ENCODE measurements at regions not wholly inside any gene's neighbourhood (a gene's known extent, or its start where the extent isn't known, plus 50 kb on each side); places are given as distances from the start of the nearest gene placed in this dataset.

DNA sequence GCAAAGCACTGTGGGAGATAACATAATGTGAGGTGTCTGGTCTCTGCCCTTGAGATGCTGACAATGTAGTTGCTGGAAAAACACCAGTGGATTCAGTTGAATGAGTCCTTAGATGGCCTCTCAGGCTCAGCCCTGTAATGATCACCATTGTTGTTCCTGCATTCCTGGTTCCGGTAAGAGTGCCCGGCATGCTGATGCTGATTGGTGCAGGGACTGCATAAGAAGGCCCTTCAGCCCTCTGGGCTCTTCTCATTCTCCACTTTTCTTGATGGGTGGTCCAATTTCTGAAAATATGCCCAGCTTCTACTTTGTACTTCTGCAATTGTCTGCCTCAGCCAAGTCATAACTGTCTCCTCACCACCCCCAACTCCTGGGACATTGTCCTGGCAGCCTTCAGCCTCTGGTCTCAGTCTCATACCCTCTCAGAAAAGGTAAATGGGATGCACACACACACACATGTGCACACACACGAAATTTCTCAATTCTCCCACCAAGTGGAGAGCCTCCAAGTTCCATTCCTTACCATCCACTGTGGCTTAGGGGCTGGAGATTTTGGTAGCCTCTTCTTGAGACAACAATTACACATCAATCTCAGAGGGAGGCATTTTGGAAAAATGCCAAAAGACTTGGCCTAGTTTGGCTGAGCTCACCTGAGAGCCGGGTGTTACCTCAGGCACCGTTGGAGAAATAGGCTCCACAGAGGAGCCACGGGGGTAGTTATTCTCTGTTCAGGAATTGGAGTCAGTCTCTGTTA lies 314.9 kb downstream of the RPS24 start:
- no peak for DNase-seq

DNA sequence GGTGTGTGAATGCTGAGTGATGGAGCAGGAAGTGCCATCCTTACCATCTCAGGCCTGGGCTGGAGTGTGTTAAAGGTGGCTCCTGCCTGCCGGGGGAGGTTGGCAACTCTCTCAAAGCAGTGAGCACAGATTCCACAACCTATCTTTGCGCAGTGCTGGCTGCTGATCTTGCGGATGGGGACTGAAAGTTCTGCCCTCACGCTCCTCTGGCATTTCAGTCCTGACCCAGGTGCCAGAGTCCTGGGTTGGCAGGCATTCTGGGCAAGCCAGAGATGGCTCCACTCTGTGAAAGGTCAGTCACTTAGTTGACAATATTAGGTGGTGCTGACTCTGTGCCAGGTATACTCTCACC lies 315.5 kb downstream of the RPS24 start:
- DNase-seq = no peak

DNA sequence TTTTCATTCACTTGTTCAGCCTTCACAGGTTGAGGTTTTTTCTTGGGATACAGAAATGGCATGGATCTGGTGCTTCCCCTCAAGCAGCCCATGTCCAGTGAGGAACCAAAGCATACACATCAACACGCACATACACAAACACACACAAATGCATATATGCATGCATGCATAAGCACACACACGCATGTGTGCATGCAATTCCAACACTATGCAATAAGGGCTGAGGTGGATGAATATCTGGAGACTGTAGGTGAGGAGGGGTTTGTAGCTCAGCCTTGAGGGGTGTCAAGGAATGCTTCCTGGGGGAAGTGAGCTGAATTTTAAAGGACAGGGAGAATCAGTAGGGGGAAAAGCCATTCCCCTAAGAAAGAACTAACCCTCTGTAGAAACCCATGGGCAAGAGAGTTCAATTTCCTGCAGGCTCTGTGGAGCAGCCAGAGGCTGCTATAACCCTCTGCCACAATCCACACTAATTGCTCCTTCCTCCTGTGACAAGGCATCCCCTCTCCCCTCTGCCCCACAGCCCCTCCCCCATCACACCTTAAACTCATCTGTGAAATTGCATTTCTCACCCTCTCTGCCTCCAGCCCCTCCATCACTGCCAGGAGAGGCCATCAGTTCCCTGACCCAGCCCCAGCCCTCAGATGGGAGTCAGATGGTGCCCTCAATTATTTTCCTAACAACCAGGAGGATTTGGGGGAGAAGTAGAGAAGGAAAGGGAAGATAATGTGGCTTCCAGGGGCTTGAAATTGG lies 316.4 kb downstream of the RPS24 start:
- no peak for DNase-seq

DNA sequence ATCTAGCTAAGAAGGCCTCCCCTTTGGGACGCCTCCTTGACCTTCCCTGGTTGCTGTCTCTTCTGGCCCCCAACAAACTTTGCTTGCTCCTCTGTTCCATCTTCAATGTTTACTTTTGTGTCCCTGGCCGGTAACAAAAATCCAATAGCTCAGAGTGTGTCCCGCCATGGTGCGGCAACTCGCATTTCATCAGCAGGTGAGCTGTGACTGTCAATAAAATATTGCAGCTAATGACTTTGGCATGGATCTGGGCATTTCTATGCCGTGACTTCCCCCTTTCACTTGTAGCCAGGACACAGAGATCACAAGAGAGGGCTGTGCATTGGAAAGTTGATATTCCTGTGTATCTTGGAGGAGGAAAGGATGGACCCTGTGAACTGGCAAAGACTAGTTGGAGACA lies 317.6 kb downstream of the RPS24 start:
- DNase-seq = no peak

DNA sequence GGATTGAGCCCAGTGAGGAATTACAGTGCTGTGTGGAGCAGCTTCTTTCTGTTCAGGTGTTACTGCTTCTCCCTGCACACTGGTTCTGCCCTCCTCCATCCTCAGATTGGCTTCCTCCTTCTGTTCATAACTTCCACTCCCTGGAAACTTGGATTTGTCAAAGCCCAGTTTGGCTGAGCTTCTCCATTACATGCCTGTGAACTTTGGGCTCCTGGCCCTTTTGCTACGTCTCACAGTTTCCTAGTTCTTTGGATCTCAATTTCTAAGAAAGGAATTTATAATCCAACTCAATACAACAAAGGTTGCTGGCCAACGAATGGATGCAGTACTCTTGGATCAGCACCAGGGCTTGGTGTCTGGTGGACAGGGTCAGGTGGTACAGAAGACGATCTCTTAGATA lies 318.1 kb downstream of the RPS24 start:
- no peak for DNase-seq

DNA sequence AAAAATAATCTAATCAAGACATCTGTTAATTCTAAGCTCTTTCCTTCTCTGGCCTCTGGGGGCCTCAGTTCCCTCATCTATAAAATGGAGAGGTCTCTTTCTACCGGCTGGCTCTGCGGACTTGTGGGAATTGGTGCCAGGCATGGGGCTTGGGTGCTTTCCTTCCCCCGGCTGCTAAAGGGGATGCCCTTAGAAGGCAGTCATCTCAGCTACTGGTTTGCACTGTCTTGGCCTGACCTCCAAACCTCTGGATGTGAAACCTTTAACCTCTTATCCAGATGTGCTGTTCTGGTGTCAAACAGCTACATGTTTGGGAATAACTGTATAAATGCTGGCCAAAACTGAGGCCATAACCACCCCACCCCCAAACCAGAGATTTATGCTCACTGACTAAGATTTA lies 320.0 kb downstream of the RPS24 start:
- DNase-seq = no peak

DNA sequence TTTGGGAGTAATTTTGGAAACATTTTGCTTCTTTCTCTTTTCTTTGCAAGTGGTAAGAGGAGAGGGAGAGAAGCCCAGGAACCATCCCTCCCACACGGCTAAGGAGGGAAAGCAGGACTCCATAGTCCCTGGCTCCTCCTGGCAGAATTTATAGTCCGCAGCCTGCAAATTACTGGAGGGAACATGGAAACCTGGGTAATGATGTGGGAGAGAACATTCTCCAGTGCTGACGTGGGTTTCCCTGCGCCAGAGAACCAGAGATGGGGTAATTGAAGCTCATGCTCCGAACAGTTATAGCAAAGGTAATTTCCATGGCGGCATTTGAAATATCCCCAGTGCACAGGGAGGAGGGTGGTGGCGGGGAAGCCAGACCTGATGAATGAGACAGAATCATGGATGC lies 320.4 kb downstream of the RPS24 start:
- DNase-seq = no peak

DNA sequence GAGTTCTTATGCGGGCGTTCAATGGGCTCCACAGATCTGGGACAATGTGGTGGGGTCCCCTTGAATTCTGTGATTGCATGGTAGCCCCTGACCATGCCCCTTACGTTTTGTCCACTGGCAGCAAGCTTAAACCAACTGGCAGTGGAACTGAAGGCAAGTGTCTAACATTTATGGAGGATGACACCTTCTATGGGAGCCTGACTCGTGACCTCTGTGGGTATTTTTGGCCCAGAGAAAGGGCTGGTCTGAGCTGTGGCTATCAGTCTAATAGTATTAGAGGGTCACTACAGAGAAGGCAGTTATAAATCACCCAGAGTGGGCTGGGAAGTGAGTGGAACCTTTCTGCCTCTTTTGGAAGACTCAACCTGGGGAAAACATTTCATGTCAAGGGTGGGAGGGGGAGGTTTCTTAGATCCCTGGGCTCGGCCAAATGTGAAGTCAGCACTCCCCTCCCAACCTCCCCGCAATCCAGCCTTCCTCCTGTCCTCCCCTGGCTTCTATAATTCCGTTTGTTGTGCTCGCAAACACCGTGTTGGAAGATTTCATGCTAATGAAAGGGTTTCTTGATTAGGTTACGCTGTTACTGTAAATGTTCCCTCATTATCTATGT lies 322.7 kb downstream of the RPS24 start:
- no peak for DNase-seq

DNA sequence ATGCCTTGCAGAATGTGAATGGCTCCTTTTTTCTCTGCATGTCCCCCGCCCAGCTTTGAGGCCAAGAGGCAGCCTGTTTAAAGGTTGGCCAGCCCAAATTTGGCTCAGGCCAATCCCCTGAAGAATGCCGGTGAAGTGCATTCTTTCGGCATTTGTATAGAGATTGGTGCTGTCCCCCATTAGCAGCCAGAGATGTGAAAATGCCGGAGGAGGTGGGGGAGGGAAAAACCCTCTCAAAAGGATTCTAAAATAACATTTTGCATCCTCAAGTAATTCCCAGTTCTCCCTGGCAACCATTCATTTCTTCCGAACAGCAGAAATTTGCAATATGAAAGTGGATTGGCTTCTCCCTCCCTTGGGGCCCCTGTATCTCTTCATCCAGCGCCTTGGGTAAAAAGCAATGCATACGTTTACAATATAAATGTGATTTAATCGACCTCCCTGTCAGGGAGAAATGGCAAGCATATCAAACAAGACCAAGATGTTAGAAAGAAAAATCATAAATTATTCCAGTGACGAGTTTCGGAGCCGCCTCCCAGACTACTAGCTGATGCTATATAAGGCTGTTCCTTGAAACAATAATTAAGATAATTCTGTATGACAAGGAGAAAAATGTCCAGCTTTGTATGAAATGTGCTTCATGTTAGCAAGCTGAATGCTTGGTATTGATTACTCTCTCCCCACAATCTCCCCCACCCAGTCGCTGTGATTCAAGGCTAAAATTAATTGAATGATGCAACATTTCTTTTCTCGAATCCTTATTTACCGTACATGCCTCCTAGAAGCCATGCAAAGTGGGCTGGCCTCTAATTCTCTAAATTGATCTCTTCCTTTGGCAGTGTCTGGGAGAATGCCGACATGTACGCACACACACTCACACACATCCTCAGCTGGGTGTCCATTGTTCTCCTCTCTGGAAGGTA lies 323.7 kb downstream of the RPS24 start:
- DNase-seq = no peak

DNA sequence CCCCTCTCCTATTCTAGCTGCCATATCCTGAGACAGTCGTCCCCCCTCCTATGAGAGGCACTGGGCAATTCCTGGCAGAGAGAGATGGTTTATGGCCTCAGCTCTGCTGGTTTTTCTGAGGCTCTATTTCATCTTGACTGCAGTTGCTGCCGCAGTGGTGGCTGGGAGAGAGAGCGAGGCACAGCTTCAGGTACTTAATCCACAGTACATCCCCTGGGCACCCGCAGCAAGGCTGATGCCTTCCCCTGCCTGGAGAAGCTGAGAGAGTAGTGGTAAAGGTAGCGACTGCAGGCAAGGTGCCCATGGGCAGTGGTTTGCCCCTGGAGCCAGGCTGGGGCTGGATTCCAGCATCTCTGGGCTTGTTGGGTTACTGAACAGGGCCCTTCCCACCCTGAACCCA lies 324.7 kb downstream of the RPS24 start:
- DNase-seq = no peak

DNA sequence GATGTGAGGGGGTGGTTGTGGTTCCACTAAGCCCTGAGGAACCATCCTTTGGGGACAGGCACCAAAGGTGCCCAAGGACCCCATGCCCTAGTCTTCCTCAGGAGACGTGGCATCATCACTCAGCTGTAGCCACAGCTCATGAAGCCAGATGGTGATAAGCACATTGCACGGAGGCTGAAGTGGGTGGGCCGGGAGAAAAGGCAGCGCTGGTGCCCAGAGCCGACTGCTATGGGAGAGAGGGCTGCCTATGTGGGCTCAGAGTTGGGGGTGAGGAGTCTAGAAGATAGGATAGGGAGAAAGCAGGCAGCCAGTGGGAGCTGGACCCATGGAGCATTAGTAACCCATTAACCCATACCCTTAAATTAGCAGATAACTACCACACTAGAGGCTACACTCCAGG lies 325.3 kb downstream of the RPS24 start:
- DNase-seq = no peak

DNA sequence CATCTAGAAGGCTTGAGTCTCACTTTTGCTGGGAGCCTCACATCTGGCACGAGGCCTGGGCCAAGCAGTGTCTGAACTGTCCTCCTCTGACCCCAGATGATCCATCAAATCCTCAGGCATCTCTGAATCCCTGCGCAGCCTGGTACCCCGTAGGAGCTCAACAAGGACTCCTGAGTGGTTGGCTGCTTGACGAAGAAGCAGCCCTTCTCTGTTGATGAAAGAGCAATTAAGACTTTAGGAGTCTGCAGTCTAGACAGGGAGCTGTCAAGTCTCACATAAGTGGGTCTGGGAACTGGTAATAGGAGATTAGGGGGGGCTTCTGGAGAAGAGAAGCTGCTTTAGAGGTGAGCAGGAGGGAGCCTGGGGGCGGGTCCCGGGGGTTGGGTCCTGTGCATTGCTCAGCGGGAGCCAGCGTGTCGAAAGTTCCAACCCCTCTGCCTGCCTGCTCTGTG lies 326.0 kb downstream of the RPS24 start:
- DNase-seq = no peak

DNA sequence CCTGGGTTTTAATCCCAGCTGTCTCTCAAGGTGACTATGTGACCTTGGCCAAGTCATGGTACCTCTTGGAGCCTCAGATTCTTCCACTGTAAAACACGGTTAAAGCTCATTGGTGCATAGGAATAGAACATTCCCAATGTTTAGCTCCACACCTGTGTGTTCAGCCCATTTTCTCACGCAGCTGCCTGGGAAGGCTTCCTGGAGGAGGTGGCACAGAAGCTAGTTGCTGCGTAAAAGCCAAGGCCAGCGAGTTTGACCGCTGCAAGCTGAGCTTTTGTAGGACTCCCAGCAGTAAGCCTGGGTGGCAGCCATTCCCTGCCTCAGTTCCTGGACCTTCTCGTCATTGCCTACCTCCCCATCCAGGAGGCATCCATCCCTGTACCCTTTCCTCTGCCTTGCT lies 326.6 kb downstream of the RPS24 start:
- no peak for DNase-seq

DNA sequence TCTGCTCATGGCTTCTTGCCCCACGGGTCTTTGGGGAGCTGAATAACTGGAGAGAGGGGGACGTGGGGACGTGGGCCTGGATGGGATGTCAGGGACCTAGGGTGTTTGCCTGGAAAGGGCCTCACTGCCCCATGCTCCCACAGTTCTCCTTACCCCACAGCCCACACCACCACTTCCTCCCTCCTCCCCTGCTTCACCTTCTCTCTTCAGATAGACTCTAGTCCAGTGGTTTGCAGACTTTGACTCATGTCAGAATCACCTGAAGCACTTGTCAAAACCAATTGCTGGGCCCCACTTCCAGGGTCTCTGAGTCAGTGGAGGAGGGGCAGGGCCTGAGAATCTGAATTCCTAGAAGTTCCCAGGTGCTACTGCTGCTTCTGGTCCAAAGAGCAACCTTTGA lies 327.4 kb downstream of the RPS24 start:
- no peak for DNase-seq

DNA sequence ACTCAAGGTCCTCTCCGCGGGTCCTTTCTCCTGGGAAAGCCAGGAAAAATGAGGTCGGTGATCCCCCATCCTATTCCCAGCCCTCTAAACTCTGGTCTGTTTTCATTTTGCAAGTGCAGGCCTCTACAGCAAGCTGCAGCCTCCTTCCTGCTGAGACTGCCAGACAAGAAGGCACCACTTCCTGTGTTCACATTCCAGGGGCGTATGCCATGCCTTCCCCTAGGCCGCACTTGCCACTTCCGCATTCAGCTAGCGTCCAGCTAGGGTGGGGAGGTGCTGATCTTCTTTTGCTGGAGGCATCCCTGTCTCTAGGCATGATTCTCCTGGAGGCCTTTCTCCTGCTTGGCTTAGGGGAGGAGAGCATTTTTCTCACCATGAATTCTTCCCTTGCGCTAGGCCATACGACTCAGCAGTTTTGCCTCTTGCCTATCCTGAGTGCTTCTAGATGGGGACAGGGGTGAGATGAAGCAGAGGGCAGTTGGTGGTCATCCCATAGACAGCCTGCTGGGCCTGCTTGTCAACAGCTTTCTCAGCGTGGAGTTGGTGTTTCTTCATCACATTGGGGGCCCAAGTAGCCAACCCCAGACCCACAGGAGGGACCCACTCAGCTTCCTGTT lies 328.9 kb downstream of the RPS24 start:
- DNase-seq = no peak

DNA sequence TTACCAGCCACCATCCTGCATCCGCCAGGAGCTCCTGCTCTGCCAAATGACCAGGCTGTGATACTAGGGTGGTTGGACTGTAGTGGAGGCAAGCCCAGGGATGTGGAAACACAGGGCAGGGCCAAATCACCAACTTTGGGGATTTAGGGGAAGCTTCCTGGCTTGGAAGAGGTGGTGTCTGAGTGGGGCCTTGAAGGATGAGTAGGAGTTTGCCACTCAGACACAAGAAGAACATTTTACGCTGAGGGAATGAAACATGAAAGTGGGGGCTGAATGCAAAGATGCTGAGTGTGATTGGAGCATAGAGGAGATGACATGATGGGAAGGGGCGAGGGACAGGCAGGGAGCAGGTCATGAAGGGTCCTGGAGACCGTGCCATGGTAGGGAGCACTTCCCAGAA lies 329.5 kb downstream of the RPS24 start:
- no peak for DNase-seq

DNA sequence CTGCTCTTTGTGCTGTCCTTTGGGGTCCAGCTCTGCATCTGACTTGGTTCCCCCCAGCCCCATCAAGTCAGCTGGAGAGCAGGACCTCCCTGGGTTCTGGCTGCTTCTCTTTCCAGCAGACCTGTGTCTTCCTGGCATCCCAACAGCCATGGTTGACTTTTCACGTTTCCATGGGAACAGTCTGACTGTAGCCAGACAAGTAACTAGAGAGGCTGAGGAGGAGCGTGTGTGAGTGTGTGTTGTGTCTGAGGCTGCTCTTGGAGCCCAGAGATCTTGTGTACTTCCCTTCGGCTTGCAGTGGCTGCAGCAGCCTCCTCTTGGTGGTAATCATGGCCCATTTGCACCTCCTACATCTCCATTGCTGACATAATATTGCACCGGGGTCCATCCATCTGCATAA lies 332.0 kb downstream of the RPS24 start:
- no peak for DNase-seq

DNA sequence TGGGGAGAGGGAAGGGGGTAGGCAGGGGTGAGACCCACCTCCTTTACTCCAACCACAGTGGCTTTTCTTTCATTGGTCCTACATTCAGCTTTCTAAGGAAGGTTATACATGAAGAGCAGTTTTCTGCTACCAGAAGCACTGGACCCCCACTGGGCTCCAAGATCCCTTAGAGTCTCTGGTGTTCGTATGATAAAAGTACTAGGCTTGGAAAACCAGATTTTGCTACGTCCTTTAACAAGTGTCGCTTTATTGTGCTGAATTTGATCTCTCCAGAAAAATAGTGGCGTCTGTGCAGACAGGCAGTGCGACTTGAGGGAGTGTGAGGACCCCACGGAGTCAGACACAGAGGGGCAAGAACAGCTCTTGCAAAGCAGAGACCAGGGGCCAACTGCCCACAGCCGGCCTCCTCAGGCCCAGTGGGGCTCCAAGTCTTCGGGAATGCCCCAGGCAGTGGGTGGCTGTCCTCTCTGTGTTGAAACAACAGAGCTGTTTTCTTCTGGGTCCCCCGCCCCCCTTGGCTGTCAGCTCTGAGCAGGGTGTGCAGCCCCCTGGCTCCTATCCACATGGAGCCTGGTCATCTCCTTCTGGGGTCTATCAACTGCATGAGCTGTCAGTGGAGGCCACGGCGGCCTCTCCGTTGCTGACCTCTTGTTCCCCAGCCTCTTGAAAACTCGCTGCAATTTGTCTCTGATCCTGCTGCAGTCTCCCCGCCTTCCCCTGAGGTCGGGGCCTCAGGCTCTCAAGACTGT lies 333.2 kb downstream of the RPS24 start:
- no peak for DNase-seq

DNA sequence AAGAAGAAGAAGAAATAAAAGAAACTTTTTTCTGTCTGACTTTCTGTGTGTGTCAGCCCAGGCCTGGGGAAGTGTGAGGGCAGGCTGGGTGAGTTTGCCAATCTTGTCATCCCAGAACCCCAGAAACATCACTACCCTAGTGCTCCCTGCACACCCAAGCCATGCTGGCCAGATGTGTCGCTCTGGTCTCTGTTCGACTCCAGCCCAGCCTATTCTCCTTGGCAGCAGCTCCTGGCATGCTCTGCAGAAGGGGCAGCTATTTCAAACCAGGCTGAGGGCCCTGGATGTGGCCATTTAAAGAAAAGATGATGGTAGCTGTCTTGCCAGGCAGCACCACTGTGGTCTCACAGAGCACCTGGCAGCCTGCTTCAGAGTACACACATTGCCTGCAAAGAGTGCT lies 334.1 kb downstream of the RPS24 start:
- no peak for DNase-seq

DNA sequence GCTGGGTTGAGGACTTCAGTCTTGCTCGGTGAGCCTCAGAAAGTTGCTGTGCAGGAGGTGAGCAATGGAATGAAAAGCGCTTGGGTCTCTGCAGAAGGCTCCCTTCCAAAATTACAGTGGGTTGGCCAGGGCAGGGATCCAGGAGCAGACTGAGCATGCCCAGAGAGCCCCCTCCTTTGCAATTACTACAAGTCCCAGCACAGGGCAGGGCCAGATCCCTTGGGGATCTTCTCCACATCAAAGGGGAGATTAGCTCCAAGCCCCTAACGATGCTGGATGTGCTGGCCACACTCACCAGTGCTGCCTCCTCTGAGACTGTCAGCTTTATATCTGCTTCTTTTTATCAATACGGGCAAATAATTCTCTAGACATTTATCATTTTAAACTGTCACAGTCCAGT lies 337.5 kb downstream of the RPS24 start:
- DNase-seq = no peak

DNA sequence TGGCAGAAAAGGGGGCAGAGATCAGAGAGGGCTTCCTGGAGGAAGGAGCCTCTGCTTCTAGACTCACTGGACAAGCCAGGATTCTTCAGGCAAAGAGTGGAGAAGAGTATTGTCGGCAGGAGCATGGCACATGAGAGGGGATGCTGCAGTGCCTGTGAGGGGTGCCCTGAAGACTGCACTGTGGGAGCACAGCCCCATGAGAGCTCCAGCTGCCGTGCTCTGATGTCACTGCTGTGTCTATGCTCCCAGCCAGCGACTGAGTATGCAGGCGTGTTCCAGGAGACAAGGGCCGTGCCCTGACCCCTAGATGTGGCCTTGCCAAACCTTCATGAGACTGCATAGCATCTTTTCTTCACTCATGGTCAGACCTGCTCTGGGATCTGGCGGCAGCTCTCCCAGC lies 339.1 kb downstream of the RPS24 start:
- DNase-seq = no peak

Measured in stimulated activated CD4-positive, alpha-beta T cell treated with anti-CD3 and anti-CD28 coated beads, Interleukin-1b, Interleukin-23, amount 100 ng/mL, for 48 hours (primary cell).